Body of pancreas (tissue), 4 donors: ENCODE measurements at regions not wholly inside any gene's neighbourhood (a gene's known extent, or its start where the extent isn't known, plus 50 kb on each side); places are given as distances from the start of the nearest gene placed in this dataset.

Experiments
- ATAC-seq: fragments of 150-250 bp; one replicate; pipeline ENCODE4 v1.9.1; 2016
- DNase-seq, 4 donors: peaks; one replicate each; pipeline ENCODE4 v3.0.0-alpha.2; 2019
- H3K27ac ChIP-seq, 4 donors: fragments of 200-600 bp; sonication (generic); 1 replicate in 3 of 4; 2 replicates in 1 of 4; pipeline versions ENCODE4 v1.5.1 to v1.6.1; 2016 to 2019; ENCODE audit warnings: mild to moderate bottlenecking in 1 of 4, mixed read lengths in 1 of 4, moderate library complexity in 1 of 4
- H3K27me3 ChIP-seq, 2 donors: fragments of 200-600 bp; sonication (generic); one replicate each; pipeline ENCODE4 v1.6.0; 2016; ENCODE audit warnings: mild to moderate bottlenecking in 1 of 2
- H3K36me3 ChIP-seq, 2 donors: fragments of 200-600 bp; sonication (generic); replicated peaks in 1 of 2; 2 replicates each; pipeline ENCODE4 v1.5.1; 2016; ENCODE audit warnings: low read depth in 2 of 2; ENCODE audit not compliant: insufficient read depth in 1 of 2
- H3K4me1 ChIP-seq: fragments of 200-600 bp; sonication (generic); one replicate; pipeline ENCODE4 v1.6.0; 2016
- H3K4me3 ChIP-seq, 2 donors: fragments of 200-600 bp; sonication (generic); 1 replicate in 1 of 2; 2 replicates in 1 of 2; pipeline ENCODE4 v1.5.1; 2016 to 2019
- H3K9me3 ChIP-seq, 3 donors: fragments of 200-600 bp; sonication (generic); 1 replicate in 2 of 3; 2 replicates in 1 of 3; pipeline ENCODE4 v1.5.1; 2016
- POLR2A ChIP-seq, 3 donors: fragments of 450-650 bp; IDR thresholded peaks; one replicate each; pipeline ENCODE4 v1.6.1; 2016; ENCODE audit warnings: antibody characterized with exemption in 3 of 3, mild to moderate bottlenecking in 2 of 3
- WGBS, 2 donors: methylation state at CpG; one replicate each; pipeline ENCODE4 v1.1.5; 2017; 5-methylcytosine and 5-hydroxymethylcytosine counted together
- intact Hi-C: fragments of 100-400 bp; cut with DNase I; formaldehyde crosslinking; loops from one replicate; pipeline ENCODE4 v1.15.1; 2023
- TF ChIP-seq, protein P1 (sequence below), 7 experiments: fragments of 450-650 bp in 4 of 7; fragments of 200-600 bp in 3 of 7; sonication (generic) in 3 of 7; IDR thresholded peaks; one replicate each; pipeline ENCODE4 v1.5.1; 2016 to 2019; ENCODE audit warnings: antibody characterized with exemption in 7 of 7

DNA sequence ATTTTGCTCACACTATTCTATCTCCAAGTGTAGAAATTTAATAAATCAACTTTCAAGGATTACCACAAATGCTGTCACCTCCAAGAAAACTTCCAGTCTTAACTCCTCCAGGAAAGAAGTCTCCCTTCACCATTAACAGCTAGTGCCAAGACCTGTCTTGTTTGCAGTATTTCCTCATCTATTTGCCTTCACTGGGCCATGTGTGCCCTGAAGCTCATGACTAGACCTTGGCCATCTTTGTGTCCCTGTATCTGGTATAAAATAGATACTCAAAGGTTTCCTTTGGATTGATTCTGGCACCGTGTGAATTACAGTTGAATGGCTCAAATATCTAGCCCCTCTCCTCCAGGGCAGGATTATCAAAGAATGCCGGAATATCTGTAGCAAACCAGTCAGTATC is 346.7 kb upstream of the KLF4 start:
- H3K36me3 ChIP-seq: no peaks in the 10 kb centered on the region
- intact Hi-C loops: no loop called here
- no peaks in the 10 kb centered on the region for H3K4me1 ChIP-seq
- no peaks in the 10 kb centered on the region for H3K27me3 ChIP-seq
- TF ChIP-seq POLR2A (IDR thresholded peaks at IDR 0.05): no peak
- TF ChIP-seq, protein P1, sequence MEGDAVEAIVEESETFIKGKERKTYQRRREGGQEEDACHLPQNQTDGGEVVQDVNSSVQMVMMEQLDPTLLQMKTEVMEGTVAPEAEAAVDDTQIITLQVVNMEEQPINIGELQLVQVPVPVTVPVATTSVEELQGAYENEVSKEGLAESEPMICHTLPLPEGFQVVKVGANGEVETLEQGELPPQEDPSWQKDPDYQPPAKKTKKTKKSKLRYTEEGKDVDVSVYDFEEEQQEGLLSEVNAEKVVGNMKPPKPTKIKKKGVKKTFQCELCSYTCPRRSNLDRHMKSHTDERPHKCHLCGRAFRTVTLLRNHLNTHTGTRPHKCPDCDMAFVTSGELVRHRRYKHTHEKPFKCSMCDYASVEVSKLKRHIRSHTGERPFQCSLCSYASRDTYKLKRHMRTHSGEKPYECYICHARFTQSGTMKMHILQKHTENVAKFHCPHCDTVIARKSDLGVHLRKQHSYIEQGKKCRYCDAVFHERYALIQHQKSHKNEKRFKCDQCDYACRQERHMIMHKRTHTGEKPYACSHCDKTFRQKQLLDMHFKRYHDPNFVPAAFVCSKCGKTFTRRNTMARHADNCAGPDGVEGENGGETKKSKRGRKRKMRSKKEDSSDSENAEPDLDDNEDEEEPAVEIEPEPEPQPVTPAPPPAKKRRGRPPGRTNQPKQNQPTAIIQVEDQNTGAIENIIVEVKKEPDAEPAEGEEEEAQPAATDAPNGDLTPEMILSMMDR (IDR thresholded peaks at IDR 0.05): no peak
- H3K9me3 ChIP-seq: no peaks in the 10 kb centered on the region
- H3K27ac ChIP-seq: no peak overlapping the region
- H3K4me3 ChIP-seq: no peak overlapping the region
- 74 to 88% methylated on average over 2 of the region's 2 CpGs for WGBS, 2 donors
- DNase-seq: no peak
- ATAC-seq: no peak

DNA sequence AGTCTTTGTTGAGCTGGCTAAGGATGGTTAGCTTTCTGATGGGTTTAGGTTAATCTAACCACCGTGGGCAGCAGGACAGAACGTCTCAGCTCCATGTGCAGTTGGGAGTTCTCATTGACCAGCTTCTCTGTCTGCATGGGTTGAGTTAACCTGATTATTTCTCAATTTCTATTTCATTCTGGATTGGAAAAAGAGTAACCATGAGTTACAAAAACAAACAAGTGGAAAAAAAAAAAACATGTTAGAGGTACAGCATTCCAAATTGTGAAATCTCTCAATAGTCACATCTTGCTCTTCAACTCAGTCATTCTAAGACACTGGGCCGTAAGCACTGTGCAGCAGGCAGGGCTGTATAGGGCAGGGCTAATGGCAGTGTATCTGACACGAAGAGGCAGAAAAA is 343.7 kb upstream of the KLF4 start:
- no peak for DNase-seq
- no peak overlapping the region for H3K27ac ChIP-seq
- TF ChIP-seq, protein P1 (IDR thresholded peaks at IDR 0.05): no peak
- TF ChIP-seq POLR2A (IDR thresholded peaks at IDR 0.05): no peak
- no peaks in the 10 kb centered on the region for H3K4me1 ChIP-seq
- no peak for ATAC-seq
- peaks cover 0 to 4% (median 0%) of the 10 kb centered on the region in 3 donors for H3K9me3 ChIP-seq
- no peak overlapping the region for H3K4me3 ChIP-seq
- H3K27me3 ChIP-seq: no peaks in the 10 kb centered on the region
- WGBS, 2 donors: 58 to 65% methylated on average over 4 of the region's 4 CpGs
- intact Hi-C loops: no loop called here
- no peaks in the 10 kb centered on the region for H3K36me3 ChIP-seq

DNA sequence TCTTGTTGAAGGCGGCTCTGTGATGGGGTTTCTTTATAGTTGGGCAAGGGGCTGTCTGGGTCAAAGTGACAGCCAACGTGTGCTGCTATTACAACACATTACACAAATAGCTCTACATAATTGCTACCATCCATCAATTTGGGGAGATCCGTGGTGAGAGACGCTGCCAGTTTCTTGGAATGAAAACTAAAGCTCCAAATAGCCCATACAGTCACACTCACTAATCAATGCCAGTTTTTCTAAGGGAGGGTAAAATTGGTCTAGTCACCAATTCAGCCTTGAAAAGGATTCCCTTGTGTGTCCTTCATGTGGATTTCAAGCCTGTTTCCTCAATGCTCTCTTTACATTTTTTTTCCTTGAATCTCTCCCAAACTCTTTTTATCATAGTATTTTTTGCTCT is 343.3 kb upstream of the KLF4 start:
- intact Hi-C loops: no loop called here
- DNase-seq: no peak
- WGBS, 2 donors: 32 to 45% methylated on average over 4 of the region's 4 CpGs

DNA sequence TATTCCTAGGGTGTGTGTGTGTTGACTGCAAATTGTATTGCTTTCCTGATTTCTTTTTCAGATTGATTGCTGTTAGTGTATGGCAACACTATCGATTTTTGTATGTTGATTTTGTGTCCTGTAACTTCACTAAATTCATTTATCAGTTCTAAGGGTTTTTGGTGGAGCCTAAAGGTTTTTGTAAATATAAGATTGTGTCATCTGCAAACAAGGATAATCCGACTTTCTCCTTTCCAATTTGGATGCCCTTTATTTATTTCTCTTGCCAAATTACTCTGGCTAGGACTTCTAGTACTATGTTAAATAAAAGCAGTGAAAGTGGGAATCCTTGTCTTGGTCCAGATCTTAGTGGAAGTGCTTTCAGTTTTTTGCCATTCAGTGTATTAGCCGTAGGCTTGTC is 340.9 kb upstream of the KLF4 start:
- Histone ChIP-seq H3K27ac (no peak overlapping the region), H3K36me3 (no peaks in the 10 kb centered on the region), H3K4me1 (no peaks in the 10 kb centered on the region), H3K27me3 (no peaks in the 10 kb centered on the region), H3K4me3 (no peak overlapping the region), H3K9me3 (peaks cover 0 to 4% (median 0%) of the 10 kb centered on the region in 3 donors)
- TF ChIP-seq, protein P1 (IDR thresholded peaks at IDR 0.05): no peak
- no peak for TF ChIP-seq POLR2A (IDR thresholded peaks at IDR 0.05)
- ATAC-seq (no peak), DNase-seq (no peak)
- intact Hi-C loops: no loop called here
- WGBS, 2 donors: 45 to 46% methylated on average over 3 of the region's 3 CpGs

More for the DNA sequence above, 343.3 kb upstream of the KLF4 start:
- Histone ChIP-seq H3K36me3 (no peaks in the 10 kb centered on the region), H3K9me3 (peaks cover 0 to 4% (median 0%) of the 10 kb centered on the region in 3 donors), H3K4me1 (no peaks in the 10 kb centered on the region), H3K27ac (no peak overlapping the region), H3K4me3 (no peak overlapping the region), H3K27me3 (no peaks in the 10 kb centered on the region)
- TF ChIP-seq, protein P1 (IDR thresholded peaks at IDR 0.05): no peak
- TF ChIP-seq POLR2A (IDR thresholded peaks at IDR 0.05): no peak
- ATAC-seq: no peak

DNA sequence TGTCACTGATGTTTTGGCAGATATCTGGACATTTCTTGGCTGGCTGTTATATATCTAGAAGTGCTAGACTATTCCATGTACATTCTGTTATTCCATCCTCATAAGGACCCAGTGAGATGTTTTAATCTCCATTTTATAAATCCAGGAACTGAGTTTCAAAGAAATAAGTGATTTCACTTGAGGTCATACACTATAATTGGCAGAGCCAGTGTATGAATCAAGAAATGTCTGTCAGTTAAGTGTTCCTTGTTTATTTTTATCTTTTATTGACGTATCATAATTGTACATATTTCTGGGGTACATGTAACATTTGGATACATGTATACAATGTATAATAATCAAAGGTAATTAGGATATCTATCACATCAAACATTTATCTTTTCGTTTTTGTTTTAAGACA is 338.3 kb upstream of the KLF4 start:
- Histone ChIP-seq H3K4me1 (no peaks in the 10 kb centered on the region), H3K27ac (no peak overlapping the region), H3K9me3 (peaks cover 0 to 4% (median 0%) of the 10 kb centered on the region in 3 donors), H3K27me3 (no peaks in the 10 kb centered on the region), H3K4me3 (no peak overlapping the region), H3K36me3 (no peaks in the 10 kb centered on the region)
- TF ChIP-seq, protein P1 (IDR thresholded peaks at IDR 0.05): no peak
- TF ChIP-seq POLR2A (IDR thresholded peaks at IDR 0.05): no peak
- intact Hi-C loops: no loop called here
- DNase-seq (no peak), ATAC-seq (no peak)
- 58 to 65% methylated on average over 2 of the region's 2 CpGs for WGBS, 2 donors
